ENCODE measurements at regions not wholly inside any gene's neighbourhood (a gene's known extent, or its start where the extent isn't known, plus 50 kb on each side); places are given as distances from the start of the nearest gene placed in this dataset.

DNA sequence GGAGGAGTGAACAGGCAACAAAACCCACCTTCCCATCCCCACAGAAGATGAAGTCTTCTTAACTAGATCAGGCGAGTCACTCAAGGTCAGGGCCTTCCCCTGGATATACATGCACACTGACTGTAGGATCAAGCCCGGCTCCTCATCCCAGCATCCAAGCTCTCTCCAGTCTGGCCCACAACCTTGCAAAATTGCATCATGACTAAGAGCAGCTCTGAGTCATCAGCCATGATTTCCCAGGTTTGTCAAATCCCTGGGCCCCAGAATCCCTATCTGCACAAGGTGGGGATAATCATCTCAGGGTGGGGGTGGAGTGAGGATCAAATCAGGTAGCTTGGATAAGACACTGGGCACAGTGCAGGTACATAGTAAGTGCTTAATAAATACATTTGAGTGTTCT is 199.3 kb upstream of the GRIK3 start:
- TF ChIP-seq POLR2A (IDR thresholded peaks at IDR 0.05), result no peak
- TF ChIP-seq, protein P1, sequence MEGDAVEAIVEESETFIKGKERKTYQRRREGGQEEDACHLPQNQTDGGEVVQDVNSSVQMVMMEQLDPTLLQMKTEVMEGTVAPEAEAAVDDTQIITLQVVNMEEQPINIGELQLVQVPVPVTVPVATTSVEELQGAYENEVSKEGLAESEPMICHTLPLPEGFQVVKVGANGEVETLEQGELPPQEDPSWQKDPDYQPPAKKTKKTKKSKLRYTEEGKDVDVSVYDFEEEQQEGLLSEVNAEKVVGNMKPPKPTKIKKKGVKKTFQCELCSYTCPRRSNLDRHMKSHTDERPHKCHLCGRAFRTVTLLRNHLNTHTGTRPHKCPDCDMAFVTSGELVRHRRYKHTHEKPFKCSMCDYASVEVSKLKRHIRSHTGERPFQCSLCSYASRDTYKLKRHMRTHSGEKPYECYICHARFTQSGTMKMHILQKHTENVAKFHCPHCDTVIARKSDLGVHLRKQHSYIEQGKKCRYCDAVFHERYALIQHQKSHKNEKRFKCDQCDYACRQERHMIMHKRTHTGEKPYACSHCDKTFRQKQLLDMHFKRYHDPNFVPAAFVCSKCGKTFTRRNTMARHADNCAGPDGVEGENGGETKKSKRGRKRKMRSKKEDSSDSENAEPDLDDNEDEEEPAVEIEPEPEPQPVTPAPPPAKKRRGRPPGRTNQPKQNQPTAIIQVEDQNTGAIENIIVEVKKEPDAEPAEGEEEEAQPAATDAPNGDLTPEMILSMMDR (IDR thresholded peaks at IDR 0.05), result no peak
- TF ChIP-seq POLR2AphosphoS5 (IDR thresholded peaks at IDR 0.05; ENCODE audit: insufficient read depth in 1 of 2, low read depth in 1 of 2), result no peak
